Dedifferentiated amniotic fluid mesenchymal stem cell (primary cell): ENCODE measurements at regions not wholly inside any gene's neighbourhood (a gene's known extent, or its start where the extent isn't known, plus 50 kb on each side); places are given as distances from the start of the nearest gene placed in this dataset.
"Not testable (repeated sequence)": the region's sequence is repeated elsewhere in the genome, so short reads cannot be mapped to it uniquely, and the experiment has no call there.

ENCODE experiments used
- DNase-seq: peaks from one replicate; pipeline ENCODE4 v3.0.0-alpha.2; 2016; ENCODE audit errors: extremely low spot score

DNA sequence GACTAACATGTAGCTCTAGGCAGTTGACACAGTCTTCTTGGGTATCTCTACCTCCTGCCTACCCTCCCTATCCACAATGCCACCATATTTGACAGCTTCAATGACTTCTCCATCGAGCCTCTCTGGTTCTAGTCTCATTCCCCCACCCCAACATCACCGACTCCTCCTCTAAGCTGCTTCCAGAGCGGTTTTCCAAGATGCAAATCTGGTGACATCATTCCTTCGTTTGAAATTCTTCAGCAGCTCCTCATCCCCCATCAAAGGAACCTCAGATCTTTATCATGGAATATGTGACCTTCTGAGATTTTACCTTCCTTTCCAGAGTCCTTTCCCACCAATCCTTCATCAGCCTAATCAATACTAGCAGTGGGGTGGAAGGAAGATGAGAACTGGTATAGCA is 352.4 kb upstream of the RUNX1 start:
- DNase-seq: no peak

DNA sequence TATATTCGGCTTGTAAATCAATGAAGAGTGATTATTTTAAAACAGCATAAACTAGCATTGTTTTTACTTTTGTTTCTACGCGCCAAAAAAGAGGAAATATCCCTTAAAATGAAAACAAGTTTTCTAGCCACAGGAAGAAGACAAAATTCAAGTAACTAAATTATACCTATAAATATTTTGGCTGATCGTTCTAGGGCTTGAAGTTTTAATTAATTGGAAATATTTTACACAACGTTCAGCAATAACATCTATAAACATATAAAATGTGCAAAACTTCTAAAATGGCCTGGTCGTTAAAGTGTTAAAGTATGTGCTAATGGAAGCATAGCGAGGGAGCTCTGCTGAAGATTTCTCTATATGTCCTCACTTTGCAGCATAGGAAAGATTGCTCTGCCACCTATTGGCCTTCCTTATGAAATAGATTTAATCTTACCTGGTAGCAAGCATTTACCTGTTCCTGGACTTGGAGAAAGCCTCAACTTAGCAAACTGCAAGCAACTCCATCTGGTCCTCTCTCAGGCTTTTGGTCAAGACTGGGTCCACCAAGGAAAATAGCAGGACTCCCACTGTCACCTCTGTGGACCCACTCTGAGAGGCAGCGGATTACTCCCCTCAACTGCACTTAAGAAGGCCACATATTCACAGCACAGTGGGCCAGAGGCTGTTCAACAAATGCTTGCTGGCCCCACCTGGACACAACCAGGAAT is 351.3 kb upstream of the RUNX1 start:
- DNase-seq: peak; percentile 65

DNA sequence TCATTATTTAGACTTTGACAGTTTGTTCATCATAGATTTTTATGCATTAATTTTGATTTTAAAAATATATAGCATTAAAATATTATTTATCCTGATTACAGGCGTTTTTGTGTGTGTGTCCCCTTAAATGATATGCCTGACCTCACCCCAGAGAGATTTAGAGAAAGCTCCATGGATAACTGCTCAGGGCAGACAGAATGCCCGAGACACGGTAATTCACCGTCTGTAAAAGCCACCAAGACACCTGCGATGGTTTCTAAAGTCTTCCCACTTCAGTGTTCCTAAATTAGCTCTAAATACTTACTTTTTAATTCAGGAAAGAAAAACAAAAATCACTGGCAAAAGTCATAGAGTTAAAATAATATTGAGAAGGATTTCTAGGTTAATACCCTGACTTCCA is 350.6 kb upstream of the RUNX1 start:
- no peak for DNase-seq

DNA sequence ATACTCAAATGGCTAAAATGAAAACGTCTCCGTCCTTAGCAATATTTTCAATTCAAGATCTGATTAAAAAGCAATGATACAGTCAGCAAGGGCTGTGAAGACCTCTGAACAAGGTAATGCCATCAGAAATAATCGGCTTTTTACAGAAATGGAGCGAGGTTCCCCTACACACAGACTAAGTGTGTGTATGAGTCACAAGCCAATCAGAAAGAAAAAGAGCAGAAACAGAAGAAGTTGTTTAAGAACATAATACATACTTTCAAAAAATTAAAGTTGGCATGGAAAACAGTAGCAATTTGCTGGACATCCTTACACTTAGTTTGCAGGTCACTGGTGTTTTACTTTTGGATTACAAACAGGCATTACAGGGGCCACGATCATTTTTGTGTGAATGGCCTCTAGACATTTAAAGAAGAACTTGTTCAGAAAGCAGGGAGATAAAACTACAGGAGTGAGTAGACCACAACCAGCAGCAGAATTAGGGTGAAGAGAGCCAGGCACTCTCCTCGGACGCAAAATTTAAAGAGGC is 350.0 kb upstream of the RUNX1 start:
- no peak for DNase-seq

DNA sequence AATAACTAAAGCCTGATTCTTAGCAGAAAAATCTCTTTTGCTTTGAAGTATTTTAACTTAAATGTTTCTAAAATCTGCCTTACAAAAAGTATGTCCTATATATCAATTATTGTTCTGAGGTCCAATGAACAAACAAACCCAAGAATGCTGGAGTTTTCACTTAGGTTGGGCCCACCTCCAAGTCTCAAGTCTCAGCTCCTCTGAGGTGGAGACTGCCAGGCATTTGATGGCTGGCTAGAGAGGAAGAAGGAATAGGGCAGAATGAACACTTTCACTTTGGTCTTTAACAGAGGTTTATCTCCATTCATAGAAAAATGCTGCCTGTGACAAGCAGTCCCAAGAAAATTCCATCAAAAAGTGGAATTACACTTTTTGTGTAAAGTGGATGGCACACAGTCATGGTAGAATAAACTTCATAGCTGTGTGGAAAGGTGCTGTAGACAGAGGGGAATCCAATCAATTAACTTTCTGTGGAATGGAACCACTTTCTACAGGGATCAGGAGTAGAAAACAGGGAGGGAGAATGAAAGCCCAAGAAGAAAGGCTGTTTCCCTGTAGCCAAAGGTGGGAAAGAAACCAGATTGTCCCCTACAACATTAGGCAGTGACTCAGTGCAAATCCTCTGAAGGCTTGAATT is 349.4 kb upstream of the RUNX1 start:
- no peak for DNase-seq

DNA sequence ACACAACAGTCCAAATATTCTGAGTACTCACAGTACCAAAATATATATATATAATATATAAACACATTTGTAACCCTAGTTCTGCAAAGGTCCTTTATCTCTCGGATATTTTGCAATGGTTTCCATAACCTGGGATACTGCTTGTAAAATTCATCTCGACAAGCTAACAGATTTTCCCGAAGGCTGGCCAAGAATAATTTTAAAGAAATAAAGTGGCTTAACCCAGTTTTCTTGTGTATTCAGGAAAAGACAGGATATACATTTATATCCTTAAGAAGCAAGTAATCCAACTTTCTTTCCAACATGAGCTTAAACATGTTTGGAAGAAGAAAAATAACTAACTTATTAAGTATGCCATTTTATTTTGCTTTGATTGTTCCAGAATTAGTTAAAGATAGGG is 348.7 kb upstream of the RUNX1 start:
- DNase-seq: no peak

DNA sequence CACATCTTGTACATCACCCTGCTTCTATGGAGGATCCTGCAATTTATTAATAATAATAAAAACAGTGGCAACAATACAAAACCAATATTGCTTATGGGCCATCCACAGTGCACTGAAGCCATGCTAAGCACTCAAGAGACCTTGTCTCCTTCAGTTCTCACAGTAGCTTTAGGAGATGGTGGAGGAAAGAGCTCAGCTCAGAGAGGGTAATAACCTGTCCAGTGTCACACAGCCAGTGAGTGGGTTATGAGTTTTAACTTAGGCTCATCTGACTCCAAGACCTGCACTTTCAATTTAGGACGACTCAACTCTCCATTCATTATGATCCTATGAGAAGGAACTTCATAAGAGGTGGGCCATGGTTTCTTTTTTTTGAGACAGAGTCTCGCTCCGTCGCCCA is 347.6 kb upstream of the RUNX1 start:
- no peak for DNase-seq

DNA sequence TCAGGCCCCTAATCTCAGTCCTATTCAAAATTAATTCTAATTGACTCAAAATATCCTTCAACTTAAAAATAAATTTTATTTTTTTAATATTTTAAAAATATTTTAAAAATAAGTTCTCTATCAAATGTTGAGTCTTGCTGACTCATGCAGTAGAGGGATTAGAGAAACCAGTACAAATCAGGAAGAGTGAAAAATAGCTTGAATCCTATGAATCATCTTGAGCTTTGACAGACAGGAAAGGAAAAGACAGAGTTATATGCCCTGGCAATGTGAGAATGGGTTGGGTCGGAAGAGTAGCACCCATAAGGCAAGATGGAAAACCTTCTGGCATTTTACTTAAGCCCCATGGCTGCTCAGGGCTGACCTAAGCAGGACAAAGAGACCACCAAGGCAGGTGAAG is 346.6 kb upstream of the RUNX1 start:
- peak; percentile 70 for DNase-seq

DNA sequence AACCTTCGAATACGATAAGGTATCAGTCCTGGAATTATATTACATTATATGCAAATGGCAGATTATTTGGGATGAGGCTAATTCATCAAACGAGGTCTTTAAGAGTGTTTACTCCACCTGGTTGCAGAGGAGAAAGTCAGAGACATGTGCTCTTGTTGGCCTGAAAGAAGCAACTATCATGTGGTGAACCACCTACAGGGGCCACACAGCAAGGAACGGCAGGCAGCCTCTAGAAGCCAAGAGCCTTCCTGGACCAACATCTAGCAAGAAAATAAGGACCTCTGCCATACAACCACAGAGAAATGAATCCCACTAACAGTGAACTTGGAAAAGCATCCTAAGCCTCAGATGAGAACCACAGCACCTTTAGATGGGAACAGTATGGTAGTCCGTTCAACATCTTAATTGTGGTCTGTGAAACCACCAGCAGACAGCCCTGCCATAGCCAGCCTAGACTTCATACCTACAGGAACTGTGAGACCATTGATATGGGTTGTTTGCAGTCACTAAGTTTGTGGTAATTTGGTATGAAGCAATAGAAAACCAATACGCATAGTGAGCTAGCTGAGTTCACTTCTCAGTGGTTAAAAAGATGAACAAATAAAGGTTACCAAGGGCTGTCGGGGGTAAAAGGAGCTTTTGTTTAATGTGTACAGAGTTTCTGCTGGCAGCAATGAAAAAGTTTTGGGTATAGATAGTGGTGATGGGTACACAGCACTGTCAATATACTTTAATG is 345.7 kb upstream of the RUNX1 start:
- DNase-seq: no peak

DNA sequence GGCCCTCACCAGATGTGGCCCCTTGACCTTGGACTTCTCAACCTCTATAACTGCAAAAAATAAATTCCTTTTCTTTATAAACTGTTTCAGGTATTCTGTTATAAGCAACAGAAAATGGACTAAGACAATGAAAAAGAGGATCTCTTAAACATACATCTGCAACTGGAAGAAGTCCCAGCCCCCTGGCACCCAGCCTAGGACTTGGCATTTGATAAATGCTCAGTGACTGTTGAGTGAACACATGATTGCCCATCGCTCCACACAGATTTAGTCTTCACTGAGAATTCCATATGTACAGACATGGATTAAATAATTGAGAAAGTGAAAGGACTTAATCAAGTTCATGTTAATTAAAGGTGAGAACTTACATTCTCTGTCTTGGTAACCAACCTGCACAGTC is 344.9 kb upstream of the RUNX1 start:
- DNase-seq: no peak

DNA sequence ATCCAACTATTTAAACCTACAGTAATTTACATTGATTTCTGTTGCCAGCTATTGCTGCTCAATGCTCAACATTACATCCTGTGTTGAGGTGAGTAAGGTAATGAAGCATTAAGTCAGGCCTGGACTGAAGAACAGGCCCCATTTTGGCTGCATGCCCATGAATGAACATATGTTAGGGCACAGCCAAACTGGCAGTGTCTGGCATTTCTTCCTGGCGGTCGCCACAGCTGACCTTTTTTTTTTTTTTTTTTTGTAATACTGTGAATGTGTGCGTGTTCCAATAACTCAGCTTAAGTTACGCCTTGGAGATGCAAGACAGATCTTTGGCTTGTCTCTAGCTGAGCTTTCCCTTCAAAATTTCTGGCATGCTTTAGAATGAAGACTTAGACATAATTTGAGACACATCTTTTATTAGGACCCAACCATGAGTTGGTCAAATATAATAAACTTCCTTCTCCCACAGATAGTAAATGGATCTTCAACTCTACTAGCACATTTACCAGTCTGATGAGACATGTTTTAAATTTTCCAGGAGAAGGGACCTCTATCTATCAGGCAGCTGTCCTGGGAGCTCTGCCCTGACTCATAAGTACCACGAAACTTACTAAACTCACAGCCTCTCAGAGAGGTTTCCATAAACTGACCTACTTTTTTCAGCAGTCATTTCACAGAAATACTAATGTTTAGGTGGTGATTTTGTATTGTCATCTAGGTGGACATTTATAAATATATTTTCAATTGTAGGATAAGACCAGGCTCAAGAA is 341.1 kb upstream of the RUNX1 start:
- no peak for DNase-seq

DNA sequence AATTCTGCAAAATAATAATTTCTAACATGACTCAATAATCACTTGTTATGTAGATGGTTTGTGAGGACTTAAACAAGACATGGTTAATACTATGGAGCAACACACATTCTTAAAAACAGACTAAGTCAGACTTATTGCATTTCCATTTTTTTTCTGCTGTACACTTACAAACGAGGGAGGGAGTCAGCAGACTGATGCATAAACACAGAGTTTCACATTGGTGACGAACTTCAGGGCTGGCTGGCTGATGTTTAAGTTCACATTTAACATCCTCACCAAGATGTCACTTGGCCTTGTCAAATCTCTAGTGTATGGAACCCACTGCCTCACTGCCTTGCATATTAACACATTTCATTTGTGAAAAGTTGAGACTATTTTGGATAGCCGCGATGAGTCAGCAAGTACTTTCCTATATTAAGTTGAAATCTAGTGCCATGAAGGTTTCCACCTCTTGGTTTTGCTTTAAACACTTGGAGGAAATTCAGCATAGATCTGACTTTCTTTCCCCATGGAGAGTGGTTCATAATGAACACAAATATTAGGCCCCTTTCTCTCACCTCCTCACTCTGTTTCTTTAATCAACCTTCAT is 337.5 kb upstream of the RUNX1 start:
- DNase-seq: no peak

DNA sequence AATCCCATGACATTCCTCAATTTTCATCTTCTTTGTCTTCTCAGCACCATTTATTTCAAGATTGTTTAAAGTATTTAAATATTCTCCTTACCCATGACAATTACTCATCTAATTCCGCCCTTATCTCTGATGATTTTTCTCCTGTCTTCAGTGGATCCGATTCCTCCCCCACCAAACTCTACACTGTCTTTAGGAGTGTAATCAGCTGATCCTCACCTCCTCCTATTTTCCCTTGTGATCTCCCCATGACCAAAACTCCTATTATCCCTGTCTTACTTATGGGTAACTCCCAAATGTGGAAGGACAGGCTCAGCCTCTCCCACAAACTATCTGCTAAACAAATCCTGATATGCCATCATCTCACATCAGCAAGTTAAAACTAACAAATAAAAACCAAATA is 335.3 kb upstream of the RUNX1 start:
- DNase-seq: no peak

DNA sequence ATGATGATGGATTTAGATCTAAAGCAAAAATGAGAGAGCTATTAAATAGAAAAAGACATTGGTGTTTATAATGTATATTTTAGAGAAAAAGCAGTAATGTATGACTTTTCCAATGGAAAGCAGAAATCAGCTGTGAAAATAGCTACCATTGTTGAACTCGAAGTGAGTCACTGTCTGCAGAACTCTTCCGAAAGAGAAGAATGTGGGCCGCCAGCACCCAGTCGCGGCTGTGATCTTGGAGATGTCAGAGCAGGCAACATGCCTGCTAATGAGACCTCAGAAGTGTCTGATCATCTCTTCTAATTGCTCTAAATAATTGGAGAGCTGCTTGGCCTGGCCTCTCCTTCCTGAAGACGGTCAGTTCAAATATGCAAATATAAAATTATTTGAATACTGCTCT is 333.6 kb upstream of the RUNX1 start:
- no peak for DNase-seq

DNA sequence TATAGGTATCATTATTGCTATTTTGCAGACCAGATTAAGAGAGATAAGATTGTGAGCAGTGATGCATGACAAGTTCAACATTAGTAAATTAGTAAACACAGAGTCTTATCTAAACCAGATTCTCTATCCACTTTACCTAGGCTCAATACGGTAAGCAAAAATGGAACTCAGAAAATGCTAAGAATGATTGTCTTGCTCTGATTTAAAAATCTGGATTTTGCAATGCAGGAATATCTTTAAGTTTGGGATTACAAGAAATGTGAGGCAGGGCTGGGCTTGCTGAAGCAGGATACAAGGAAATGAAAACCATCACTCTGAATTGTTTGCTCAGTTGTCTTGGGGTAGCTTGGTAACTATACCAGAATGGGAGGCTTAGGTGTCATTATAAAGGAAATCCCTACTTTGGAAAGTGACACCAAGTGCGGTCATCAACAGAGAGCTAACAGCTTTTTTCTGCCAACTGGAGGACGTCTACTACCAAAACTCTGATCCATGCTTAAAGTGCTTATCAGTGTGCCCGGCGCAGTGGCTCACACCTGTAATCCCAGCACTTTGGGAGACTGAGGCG is 332.7 kb upstream of the RUNX1 start:
- DNase-seq: no peak

DNA sequence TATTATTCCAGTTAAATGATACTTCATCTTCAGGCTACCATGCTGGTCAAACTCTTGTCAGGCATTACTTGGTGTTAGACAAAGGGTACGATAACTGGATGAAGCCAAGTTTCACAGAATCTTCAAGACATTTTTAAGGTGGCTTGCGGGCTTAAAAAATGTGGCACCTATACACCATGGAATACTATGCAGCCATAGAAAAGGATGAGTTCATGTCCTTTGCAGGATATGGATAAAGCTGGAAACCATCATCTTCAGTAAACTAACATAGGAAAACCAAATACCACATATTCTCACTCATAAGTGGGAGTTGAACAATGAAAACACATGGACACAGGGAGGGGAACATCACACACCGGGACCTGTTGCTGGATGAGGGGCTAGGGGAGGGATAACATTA is 331.2 kb upstream of the RUNX1 start:
- not testable (repeated sequence) for DNase-seq

DNA sequence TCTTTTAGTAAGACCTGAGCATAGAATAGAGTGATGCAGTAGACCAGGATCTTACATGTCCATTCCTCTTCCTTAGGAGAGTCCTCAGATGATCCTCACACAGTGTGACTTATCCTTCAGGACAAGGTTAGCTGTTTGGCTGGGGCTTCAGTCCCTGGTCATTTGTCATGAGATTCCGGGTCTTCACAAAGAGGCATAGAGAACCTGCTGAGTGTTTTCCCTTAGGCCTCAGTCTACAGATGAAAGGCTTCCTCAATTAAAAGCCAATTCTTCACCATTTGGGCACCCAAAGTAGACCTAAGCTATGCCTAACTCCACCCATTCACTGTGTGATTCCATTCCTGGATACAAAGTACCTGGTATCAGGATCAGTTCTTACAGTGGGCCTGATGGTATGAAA is 329.8 kb upstream of the RUNX1 start:
- no peak for DNase-seq

DNA sequence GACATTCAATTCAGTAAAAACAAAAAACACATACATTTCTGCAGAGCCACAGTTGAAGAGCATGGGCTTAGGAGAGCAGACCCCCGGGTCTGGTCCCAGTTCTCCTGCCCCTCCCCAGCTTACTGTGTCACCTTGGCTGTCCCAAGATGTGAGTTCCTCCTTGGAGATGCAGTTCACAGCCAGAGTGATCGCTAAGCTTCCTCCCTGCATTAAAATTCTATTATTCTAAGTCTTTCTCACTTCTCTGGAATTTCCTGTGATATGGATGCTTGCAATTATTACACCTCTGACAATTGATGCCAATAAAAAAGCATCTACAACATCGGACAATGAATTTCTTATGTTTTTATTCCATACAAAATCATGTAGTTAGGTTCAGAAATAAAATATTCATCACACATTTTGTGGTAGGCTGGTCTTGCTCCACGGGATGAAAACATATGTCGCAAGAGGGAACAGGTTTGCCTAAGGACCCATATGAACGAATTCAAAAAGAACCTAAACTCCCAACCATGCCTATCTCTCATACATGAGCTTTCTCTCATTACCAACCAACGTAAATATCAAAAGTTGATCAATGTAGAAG is 328.5 kb upstream of the RUNX1 start:
- no peak for DNase-seq

DNA sequence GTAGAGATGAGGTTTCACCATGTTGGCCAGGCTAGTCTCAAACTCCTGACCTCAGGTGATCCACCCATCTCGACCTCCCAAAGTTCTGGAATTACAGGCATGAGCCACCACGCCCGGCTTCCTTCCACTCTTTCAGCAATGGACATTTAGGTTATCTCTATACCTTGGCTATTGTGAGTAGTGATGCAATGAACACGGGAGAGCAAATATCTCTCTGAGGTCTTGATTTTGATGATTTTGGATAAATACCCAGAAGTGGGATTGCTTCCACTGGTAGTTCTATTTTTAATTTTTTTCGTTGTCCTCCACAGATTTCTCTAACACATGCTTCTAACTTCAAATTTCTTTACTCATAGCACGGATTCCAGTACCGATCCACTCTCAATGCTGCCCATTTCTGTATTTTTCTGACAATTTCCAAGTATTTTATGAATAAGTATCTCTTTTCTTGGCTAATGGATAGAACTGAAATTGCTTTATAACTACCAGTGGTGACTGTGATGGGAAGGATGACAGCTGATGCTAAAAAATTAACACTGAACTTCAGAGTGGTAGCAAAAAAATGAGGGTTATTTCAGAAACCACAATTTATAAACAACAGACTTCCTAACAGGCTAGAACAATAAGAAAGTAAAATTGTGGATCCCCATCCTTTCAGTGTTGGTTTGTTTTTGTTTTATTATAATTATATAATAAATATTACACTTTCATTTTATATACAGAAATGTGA is 327.5 kb upstream of the RUNX1 start:
- no peak for DNase-seq

DNA sequence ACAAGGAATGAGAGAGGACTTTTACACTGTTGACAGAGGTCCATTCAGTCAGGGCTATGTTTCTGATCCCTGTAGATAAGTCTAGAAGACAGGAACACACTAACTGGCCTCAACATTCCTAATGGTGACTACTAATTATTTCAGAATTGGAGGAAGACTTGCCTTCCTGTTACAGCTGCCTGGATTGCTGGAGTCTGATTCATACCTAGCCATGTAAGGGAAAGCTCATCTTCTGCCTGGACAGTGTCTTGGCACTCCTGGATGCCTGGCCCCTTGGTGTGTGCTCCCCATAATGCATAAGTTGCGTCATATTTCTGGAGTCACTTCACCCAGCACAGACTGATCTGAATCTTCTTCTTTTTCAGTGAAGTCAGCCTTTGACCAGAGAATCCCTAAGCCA is 326.0 kb upstream of the RUNX1 start:
- DNase-seq: no peak
